ENCODE measurements at regions not wholly inside any gene's neighbourhood (a gene's known extent, or its start where the extent isn't known, plus 50 kb on each side); places are given as distances from the start of the nearest gene placed in this dataset.
"Not testable (repeated sequence)": the region's sequence is repeated elsewhere in the genome, so short reads cannot be mapped to it uniquely, and the experiment has no call there.

GRCh38 chr2:51903728-51904127, 871.8 kb upstream of the NRXN1 start:
- Histone ChIP-seq H3K36me3 (no peaks in the 10 kb centered on the region), H3K4me1 (no peaks in the 10 kb centered on the region), H3K27me3 (no peaks in the 10 kb centered on the region), H3K27ac (no peak overlapping the region), H3K9me3 (no peaks in the 10 kb centered on the region), H3K4me3 (no peak overlapping the region)
- no peak for DNase-seq
- 11% methylated on average over 1 of the region's 1 CpG for WGBS (ENCODE audit: insufficient coverage, low coverage, low lambda C conversion rate, missing lambda C conversion rate)
- TF ChIP-seq POLR2A (IDR thresholded peaks at IDR 0.05), result no peak
- TF ChIP-seq, protein P1, sequence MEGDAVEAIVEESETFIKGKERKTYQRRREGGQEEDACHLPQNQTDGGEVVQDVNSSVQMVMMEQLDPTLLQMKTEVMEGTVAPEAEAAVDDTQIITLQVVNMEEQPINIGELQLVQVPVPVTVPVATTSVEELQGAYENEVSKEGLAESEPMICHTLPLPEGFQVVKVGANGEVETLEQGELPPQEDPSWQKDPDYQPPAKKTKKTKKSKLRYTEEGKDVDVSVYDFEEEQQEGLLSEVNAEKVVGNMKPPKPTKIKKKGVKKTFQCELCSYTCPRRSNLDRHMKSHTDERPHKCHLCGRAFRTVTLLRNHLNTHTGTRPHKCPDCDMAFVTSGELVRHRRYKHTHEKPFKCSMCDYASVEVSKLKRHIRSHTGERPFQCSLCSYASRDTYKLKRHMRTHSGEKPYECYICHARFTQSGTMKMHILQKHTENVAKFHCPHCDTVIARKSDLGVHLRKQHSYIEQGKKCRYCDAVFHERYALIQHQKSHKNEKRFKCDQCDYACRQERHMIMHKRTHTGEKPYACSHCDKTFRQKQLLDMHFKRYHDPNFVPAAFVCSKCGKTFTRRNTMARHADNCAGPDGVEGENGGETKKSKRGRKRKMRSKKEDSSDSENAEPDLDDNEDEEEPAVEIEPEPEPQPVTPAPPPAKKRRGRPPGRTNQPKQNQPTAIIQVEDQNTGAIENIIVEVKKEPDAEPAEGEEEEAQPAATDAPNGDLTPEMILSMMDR (IDR thresholded peaks at IDR 0.05), result no peak
- intact Hi-C loops (cut with DNase I), result no loop called here
- no peak for ATAC-seq

DNA sequence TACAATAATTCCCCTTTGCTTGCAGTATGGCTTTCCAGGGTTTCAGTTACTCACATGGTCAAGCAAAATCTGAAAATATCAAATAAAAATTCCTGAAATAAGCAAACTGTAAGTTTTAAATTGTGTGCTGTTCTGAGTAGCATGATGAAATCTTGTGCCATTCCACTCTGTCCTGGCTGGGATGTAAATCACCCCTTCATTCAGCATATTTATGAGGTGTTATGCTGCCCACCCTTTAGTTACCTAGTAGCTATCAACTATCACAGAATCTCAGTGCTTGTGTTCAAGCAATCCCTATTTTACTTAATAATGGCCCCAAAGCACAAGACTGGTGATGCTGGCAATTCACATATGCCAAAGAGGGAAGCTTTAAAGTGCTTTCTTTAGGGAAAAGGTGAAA, 867.7 kb upstream of the NRXN1 start:
- H3K27me3 ChIP-seq, result no peaks in the 10 kb centered on the region
- no peaks in the 10 kb centered on the region for H3K4me1 ChIP-seq
- H3K27ac ChIP-seq, result no peak overlapping the region
- ATAC-seq, result no peak
- no peak for DNase-seq
- no peak overlapping the region for H3K4me3 ChIP-seq
- TF ChIP-seq, protein P1 (IDR thresholded peaks at IDR 0.05), result no peak
- no peak for TF ChIP-seq POLR2A (IDR thresholded peaks at IDR 0.05)
- no peaks in the 10 kb centered on the region for H3K36me3 ChIP-seq
- no peaks in the 10 kb centered on the region for H3K9me3 ChIP-seq
- intact Hi-C loops (cut with DNase I), result no loop called here

DNA sequence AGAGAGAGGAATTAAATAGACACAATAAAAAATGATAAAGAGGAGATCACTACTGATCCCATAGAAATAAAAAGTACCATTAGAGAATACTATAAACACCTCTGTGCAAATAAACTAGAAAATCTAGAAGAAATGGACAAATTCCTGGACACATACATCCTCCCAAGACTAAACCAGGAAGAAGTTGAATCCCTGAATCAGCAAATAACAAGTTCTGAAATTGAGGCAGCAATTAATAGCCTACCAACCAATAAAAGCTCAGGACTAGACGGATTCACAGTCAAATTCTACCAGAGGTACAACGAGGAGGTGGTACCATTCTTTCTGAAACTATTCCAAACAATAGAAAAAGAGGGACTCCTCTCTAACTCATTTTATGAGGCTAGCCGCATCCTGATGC, 862.7 kb upstream of the NRXN1 start:
- 64% methylated on average over 3 of the region's 3 CpGs for WGBS (ENCODE audit: insufficient coverage, low coverage, low lambda C conversion rate, missing lambda C conversion rate)
- H3K27me3 ChIP-seq; H3K4me3 ChIP-seq; H3K36me3 ChIP-seq; H3K9me3 ChIP-seq; DNase-seq; intact Hi-C loops (cut with DNase I); H3K27ac ChIP-seq; ATAC-seq; H3K4me1 ChIP-seq: not testable (repeated sequence)

- no peaks in the 10 kb centered on the region for H3K4me1 ChIP-seq
- ATAC-seq, result no peak
Measured at GRCh38 chr2:51888120-51888519, 856.2 kb upstream of the NRXN1 start.

DNA sequence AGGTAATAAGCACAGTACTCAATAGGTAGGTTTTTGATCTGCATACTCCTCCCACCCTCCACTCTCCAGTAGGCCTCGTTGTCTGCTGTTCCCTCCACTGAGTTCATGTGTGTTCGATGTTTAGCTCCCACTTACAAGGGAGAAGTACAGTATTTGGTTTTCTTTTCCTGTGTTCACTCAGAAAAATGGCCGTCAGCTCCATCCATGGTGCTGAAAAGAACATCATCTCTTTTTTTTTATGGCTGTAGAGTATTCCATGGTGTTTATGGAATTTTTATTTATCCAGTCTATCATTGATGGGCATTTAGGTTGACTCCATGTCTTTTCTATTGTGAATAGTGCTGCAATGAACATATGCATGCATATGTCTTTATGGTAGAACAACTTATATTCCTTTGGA, 849.7 kb upstream of the NRXN1 start:
- no peak for ATAC-seq
- Histone ChIP-seq H3K4me1 (peaks cover 0 to 8% (median 0%) of the 10 kb centered on the region in 4 donors), H3K27me3 (no peaks in the 10 kb centered on the region), H3K27ac (no peak overlapping the region), H3K36me3 (no peaks in the 10 kb centered on the region), H3K4me3 (no peak overlapping the region), H3K9me3 (no peaks in the 10 kb centered on the region)
- DNase-seq, result no peak
- intact Hi-C loops (cut with DNase I), result no loop called here
- TF ChIP-seq, protein P1 (IDR thresholded peaks at IDR 0.05), result no peak
- TF ChIP-seq POLR2A (IDR thresholded peaks at IDR 0.05), result no peak
- WGBS (ENCODE audit: insufficient coverage, low coverage, low lambda C conversion rate, missing lambda C conversion rate), result 77% methylated on average over 3 of the region's 3 CpGs

More at GRCh38 chr2:51888120-51888519, 856.2 kb upstream of the NRXN1 start:
- DNase-seq, result no peak
- Histone ChIP-seq H3K9me3 (no peaks in the 10 kb centered on the region), H3K27me3 (no peaks in the 10 kb centered on the region), H3K36me3 (no peaks in the 10 kb centered on the region), H3K27ac (no peak overlapping the region), H3K4me3 (no peak overlapping the region)
- TF ChIP-seq POLR2A (IDR thresholded peaks at IDR 0.05), result no peak
- intact Hi-C loops (cut with DNase I), result no loop called here
- 53% methylated on average over 1 of the region's 1 CpG for WGBS (ENCODE audit: insufficient coverage, low coverage, low lambda C conversion rate, missing lambda C conversion rate)

DNA sequence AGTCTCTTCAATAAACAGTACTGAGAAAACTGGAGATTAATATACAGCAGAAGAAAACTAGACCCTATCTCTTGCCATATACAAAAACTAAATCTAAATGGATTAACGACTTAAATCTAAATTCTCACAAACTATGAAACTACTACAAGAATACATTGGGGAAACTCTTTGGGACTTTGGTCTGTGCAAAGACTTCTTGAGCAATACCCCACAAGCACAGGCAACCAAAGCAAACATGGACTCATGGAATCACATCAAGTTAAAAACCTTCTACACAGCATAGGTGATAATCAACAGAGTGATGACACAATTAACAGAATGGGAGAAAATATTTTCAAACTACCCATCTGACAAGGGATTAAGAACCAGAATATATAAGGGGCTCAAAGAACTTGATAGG, 848.2 kb upstream of the NRXN1 start:
- peak; percentile 53 to 91 (median 79) for ATAC-seq
- Histone ChIP-seq H3K27ac (peak overlapping the region in 1 of 3 donors; percentile 1), H3K9me3 (no peaks in the 10 kb centered on the region), H3K4me1 (peaks cover 0 to 8% (median 0%) of the 10 kb centered on the region in 4 donors), H3K36me3 (no peaks in the 10 kb centered on the region), H3K4me3 (no peak overlapping the region), H3K27me3 (no peaks in the 10 kb centered on the region)
- 29% methylated on average over 1 of the region's 1 CpG for WGBS (ENCODE audit: insufficient coverage, low coverage, low lambda C conversion rate, missing lambda C conversion rate)
- TF ChIP-seq, protein P1 (IDR thresholded peaks at IDR 0.05), result no peak
- TF ChIP-seq POLR2A (IDR thresholded peaks at IDR 0.05), result no peak
- intact Hi-C loops (cut with DNase I), result no loop called here
- no peak for DNase-seq

Data from right lobe of liver (tissue), 6 donors.